ENCODE measurements at regions not wholly inside any gene's neighbourhood (a gene's known extent, or its start where the extent isn't known, plus 50 kb on each side); places are given as distances from the start of the nearest gene placed in this dataset.
"Not testable (repeated sequence)": the region's sequence is repeated elsewhere in the genome, so short reads cannot be mapped to it uniquely, and the experiment has no call there.

DNA sequence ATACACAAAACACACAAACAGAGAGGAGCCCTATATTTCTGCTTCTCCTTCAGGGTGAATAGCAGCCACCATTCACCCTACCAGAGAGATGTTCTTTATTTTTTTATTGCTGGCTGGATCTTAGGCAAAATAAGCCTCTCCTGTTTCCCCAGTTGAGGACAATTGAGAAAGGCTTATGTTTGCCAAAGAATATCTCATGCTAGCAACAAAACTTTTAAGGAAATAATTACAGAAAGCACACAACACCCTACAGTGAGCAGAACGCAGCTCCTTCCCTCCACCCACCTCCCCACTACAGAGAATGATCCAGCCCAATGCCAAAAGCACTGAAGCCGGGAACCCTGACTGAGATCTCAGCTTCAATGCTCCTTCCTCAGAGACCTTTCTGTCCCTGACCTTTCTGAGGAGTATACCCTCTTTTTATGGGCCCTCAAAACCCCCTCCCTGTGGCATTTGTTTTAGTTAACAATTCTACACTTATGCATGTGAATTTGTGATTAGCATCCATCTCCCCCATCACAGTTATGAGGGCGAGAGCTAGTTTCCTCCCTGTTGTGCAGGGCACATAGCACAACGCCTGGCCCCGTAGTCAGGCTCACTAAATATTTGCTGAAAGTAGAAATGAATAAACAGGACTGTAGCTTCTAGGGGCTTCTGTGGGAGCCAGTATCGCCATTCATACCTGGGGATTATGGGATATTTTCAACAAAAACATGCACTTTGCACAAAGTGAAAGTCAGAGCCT is 491.6 kb upstream of the CDH4 start:
- DNase-seq (ENCODE audit: low read depth): no peak

DNA sequence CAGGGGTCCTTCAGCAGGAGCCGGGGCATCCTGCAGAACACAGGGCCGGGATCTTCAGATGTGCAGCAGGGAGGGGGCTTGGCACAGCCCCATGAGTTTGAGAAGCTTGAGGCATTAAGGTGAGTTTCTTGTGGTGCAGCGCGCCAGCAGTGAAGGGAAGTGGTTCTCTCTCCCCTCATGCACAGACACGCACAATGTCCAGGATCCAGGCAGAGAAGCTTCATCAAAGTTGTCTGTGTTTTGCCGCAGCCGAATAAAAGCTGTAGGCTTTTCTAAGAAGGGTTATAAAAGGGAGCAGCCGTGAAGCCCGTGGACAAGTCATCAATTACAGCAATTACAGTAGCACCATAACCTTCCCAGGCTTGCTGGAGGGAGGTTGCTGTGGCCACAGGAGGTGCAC is 491.0 kb upstream of the CDH4 start:
- DNase-seq (ENCODE audit: low read depth): no peak

DNA sequence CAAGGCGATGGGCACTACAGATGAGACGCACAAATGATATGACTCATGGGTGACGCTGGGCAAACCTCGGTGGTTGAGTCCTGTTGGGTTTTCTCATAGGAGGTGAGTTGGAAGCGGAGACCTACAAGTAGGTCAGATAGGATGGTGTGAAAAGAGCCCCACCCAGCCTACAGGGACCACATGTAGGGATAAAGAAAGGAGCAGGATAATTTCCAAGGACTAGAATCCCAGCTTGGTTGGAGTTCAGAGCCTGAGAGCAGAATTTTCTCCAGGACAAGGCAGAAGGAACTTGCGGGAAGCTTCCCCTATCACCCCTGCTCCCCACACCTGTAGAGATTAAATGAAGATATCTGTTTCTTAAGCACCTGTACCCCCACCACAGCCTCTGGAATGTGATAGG is 489.7 kb upstream of the CDH4 start:
- no peak for DNase-seq (ENCODE audit: low read depth)

DNA sequence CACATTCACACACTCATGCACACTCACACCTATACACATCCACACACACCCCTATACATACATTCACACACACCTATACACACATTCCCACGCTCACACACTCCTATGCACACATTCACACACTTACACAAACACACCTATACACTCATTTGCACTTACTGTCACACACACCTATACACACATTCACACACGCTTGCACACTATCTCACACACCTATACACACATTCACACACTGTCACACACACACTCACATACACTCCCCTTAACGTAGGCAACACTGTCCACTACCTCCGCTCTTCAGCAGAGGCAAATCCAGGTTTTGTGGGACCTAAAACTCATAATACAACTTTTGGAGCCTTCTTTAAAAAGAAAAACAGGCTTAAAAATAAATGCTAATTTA is 487.7 kb upstream of the CDH4 start:
- DNase-seq (ENCODE audit: low read depth): no peak

DNA sequence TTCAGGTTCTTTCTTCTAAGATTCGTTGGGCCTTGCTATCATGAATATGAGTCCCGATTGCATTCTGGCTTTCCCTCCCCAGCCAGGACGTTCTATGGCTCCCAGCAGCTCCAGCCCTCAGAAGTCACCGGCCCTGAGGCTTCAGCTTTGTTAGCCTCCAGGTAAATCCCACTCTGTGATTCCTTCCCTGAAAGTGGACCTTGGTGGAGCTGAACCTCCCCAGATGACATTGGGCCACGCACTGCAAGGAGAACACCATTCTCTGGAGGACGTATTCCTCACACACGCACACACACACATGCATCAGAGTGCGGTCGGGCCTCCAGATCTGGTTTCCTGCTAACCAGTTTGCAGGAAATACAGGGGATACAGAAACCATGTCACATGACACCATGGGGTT is 487.3 kb upstream of the CDH4 start:
- DNase-seq (ENCODE audit: low read depth): no peak

DNA sequence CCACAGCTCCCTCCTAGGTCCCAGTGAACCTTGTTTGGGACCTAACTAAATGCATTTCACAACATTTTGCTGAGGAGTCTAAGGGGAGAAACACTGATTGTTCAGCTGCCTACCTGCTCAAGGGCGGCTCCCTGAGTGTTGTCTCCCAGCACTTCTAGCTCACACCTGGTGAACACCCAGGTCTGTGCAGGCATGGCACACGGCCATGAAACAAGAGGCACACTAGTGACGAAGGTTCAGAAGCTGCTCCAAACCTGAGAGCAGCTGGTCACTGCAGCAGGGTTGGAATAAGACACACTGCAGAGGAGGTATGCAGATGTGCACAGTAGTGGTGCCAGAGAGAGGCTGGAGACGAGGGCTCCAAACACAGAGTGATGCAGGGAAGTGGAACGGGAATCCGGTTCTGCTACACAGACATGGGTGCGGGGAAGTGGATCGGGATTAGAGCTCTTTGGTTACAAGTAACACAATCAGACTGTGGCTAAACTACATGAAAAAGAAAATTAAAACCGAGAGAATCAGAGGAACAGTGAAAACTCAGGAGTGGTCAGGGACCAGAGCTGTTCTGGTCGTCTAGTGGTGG is 486.1 kb upstream of the CDH4 start:
- no peak for DNase-seq (ENCODE audit: low read depth)

DNA sequence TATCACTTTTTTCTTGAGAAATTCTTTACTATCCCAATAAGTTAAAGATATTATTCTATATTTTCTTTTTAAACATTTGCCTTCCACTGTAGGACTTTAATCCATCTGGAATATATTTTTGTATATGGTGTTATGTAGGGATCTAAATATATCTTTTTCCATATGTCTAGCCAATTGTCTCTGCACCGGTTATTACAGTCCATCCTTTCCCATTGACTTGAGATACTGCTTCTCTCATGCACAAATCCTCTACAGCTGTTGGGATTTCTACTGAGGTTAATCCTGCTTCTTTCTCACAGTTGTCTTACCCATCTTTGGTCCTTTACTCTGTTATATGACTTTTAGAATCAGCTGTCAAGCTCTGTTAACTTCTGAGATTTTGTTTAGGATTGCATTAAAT is 483.8 kb upstream of the CDH4 start:
- no peak for DNase-seq (ENCODE audit: low read depth)

DNA sequence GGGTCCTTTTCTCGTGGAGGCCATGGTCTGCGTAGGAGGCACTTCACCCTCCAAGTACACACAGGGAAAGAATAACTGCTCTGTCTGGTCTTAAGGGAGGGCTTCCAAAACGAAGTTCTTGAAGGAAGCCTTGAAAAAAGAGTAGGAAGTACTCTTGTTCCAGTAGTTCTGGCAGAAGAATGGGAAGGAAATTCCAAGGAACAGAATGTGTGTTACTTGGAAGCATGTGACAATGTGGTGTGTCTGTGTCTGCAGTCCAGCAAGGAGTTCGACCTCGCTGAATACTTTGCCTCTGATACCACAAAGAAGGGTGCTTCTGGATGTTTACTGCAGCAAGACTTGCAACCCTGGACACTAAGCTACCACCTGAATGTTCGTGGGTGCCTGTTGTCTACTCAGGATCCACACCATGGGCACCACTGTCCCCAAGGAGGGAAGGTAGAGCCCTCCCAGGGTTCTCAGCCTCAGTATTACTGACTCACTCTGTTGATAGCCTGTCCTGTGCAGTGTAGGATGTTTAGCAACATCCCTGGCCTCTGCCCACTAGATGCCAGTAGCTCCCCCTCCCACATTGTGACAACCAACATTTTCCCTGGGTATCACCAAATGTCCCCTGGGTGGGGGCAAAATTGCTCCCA is 471.6 kb upstream of the CDH4 start:
- DNase-seq (ENCODE audit: low read depth): no peak

DNA sequence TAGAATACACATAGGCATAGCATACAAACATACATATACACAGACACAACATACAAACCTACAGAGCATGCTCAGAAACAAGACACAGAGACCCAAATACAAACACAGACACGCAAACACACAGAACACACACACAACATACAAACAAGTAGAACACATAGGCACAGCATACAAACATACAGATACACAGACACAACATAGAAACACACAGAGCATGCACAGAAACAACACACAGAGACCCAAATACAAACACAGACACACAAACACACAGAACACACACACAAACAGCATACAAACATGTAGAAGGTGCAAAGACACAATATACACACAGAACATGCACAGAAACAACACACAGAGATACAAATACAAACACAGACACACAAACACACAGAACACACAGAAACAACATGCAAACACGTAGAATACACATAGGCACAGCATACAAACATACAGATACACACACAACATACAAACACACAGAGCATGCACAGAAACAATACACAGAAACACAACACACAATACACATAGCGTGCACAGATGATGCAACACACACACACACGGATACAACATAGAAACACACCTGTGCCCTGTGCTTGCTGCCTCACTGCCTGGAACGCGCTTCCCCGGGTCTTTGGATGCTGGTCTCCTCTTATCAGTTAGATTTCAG is 469.0 kb upstream of the CDH4 start:
- DNase-seq (ENCODE audit: low read depth): no peak

DNA sequence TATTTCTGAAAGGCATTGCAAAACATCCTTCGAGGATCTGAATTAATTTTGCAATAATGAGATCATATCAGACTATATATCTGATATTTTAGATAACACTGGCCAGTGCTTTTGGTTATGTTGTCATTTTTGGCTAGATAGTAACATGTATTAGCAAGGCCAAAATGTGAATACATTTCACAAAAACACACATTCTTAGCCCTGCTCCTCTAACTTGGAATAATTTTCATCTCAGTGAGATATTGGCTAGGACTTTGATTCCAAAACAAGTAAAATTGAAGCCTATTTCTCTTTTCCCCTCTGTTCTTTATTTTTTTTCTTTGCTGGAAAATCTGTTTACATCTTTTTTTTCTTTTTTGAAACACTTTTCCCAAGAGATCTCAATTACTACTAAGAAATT is 466.8 kb upstream of the CDH4 start:
- DNase-seq (ENCODE audit: low read depth): no peak

DNA sequence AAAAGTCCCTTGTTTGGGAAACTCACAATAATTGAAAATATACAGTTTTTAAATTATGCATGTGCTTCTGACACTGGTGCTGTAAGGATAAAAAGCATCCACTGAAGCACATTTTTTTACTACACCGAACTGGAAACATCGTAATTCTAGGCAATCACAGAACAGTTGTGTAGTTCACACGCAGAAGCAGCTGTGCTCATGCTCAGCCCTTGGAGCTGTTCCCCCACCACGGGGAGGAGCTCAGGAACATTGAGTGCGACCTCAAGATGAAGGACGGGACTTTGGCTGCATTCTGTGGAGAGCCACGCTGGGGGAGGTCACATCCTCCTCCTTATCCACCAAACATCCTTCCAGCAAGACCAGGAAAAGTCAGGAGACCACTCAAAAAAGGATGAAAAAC is 466.3 kb upstream of the CDH4 start:
- DNase-seq (ENCODE audit: low read depth): no peak

DNA sequence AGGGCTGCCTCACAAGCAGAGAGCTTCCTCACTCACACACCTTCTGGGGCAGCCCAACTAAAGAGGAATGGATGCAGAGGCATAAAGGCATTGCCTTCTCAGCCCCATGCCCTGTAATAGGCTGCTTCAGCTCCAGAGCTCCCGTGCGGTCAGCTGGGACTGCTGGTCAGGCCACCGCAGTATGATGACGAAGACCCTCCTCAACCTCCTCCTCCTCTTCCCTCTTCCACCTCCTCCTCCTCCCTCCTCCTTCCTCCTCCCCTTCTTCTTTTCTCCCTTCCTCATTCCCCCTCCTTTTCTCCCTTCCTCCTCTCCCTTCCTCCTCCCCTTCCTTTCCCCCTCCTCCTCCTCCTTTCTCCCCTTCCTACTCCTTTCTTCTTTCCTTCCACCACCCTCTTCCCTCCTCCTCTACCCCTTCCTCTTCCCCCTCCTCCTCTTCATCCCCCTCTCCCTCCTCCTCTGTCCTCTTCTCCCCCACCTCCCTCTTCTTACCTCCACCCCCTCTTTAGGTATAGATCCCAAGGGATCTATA is 465.3 kb upstream of the CDH4 start:
- DNase-seq (ENCODE audit: low read depth): no peak

DNA sequence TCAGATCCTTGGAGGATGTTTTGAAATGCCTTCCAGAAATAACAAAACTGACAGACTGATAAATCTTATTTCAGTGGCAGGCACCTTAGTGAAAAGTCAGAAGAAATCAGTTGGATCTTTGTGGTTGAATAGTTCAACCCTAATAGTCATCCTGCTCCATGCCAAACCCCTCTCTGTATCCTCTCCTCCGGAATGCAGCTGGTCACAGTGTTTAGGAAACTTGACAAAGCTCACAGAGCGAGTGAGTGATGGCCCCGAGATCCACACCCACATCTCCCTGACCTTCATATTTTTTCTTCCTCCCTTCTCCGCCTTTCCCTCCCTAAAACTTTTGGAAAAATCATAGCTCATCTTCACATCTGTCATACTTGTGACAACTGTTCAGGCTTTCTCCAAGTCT is 464.8 kb upstream of the CDH4 start:
- no peak for DNase-seq (ENCODE audit: low read depth)

DNA sequence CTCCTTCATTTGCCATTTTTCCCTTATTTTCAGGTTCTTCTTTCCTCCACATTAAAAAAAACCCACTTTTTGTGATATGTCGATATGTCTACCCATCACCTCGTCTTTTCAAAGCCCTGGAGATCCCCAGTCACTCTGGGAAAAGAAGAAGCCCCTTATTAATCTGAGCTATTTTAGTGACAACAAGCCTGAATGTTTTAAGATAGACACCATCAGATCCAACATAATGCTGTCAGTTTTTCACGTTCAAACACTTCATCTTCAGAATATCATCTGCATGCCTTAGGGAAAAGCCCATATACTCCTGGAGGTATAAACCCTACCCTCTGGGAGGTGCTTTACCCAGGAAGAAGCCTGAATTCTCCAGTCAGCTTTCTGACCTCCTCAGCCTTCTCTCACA is 464.0 kb upstream of the CDH4 start:
- DNase-seq (ENCODE audit: low read depth): no peak

DNA sequence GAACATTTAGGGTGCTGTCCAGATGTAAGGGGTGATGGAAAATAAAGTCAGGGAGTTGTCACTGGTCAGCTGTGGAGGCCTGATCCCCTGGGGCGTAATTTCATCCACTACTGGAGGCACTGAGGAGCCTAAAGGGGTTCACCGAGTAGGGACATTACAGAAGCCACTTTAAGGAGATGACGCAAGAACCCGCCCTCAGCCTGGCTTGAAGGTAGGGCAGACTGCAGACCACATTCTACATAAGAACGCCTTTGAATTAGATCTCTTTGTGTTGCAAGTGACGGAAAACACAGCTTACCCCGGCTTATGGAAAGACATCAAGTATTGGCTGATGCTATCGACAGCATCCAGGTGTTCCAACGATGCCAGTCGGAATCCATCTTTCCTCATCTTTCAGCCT is 462.7 kb upstream of the CDH4 start:
- DNase-seq (ENCODE audit: low read depth): no peak

DNA sequence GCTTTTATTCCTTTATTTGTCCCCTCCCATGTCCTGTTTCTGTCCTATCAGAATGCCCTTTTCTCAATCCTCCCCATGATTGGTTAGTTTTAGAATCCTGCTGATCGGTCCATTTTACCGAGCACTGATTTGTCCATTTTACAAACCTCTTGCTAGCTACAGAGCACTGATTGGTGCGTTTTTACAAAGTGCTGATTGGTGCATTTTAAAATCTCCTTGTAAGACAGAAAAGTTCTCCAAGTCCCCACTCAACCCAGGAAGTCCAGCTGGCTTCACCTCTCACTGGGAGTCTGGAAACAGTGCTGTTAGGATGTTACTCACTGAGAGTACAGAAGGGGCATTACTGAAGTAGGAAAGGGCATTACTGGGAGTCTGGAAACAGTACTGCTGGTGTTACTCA is 461.7 kb upstream of the CDH4 start:
- DNase-seq (ENCODE audit: low read depth): not testable (repeated sequence)

DNA sequence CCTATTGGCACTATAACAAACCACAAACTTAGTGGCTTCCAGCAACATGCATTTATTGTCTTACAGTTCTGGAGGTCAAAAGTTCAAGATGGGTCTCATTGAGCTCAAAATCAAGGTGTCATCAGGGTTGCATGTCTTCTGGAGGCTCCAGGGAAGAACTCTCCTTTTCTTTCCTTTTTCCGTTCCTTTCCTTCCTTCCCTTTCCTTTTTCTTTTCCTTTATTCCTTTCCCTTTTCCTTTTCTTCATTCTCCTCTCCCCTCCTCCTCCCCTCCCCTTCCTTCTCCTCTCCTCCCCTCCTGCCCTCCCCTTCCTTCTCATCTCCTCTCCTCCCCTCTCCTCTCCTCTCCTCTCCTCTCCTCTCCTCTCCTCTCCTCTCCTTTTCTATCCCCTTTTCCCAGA is 460.2 kb upstream of the CDH4 start:
- DNase-seq (ENCODE audit: low read depth): no peak

DNA sequence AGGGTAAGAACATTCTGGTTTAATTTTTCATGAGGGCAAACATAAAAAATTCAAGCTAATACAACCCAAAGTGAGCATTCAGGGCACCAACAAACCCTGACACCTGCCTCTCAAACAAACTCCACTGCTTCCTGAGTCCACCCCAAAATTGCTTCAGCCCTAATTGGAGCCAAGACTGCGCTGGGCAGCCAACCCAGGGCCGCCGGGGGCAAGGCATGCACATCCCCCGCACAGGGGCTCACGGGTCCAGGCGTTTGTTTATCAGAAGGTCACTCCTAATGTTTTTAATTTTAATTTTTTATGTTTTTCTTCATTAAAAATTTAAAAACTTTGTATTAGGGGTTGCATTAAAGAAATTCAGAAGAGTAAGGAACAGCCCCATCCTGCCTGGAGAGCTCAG is 459.1 kb upstream of the CDH4 start:
- DNase-seq (ENCODE audit: low read depth): no peak

DNA sequence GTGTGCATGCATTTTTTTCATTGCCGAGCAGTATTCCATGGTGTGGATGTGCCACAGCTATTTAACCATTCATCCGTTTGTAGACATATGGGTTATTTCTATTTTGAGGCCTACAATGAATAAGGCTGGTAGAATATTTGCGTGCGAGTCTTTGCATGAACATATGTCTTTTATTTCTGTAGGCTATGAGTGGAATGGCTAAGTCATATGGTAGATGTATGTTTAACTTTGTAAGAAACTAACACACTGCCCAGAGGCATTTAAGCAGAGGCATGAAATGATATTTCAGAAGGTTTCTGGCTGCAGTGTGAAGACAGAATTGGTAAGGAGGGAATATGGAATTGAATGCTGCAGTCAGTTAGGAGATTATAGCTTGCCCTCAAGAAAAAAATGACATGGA is 457.4 kb upstream of the CDH4 start:
- no peak for DNase-seq (ENCODE audit: low read depth)

DNA sequence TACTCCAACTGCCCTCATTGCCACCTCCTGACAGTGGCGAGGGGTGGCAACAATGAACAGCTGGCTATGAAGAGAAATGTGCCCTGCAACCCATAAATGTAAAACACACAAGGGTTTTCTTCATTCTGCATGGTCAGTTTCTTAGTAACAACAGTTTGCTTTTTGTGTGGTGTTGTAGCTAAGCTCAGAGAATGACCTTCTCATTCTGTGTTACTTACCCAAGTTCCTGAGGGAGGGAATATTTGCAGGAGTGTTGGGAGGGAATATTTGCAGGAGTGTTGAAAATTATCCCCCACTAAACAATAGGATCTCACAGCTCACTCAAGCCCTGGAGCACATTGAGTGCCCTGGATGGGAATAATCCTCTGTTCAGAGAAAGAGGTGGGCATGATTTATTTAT is 456.4 kb upstream of the CDH4 start:
- no peak for DNase-seq (ENCODE audit: low read depth)

DNA sequence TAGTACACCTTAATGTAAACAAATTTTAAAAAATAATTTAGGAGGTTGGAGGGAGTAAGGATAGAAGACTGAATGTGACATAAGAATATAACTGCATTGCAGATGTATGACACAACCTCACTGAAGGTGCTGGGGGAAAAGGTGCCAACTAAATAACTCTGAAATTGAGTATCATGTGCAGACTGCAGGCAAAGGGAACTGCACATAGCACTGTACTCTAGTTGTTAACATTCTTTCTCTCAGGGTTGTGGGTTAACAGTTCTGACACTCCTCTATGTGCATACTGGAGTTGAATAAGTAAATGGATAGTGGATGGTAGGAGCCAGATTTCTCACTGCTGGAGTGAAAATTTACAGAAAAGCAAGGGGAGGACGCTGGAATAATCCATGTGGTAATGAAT is 451.9 kb upstream of the CDH4 start:
- no peak for DNase-seq (ENCODE audit: low read depth)

DNA sequence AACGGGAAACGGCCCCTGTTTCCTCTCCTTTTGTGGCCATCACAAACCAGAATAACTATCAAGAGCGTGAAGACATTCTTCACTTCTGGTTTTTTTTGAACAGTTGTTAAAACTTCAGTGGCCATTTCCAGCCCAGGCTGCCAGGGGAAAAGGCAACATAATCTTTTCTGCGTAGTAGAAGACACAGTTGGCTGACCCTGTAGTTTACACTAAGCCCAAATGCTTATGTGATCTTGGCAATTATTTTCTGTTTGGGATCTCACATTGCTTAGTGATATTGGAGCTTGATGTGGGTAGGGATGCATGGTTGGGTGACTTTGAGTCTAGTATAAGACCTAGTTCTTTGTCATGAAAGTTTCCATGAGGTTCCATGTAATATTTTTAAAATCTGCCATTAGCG is 449.4 kb upstream of the CDH4 start:
- no peak for DNase-seq (ENCODE audit: low read depth)

All from stimulated activated CD8-positive, alpha-beta memory T cell treated with anti-CD3 and anti-CD28 coated beads, Interleukin-12 subunit alpha, Interleukin-12 subunit beta, amount 100 ng/mL, for 1 hour (primary cell).